ENCODE measurements at regions not wholly inside any gene's neighbourhood (a gene's known extent, or its start where the extent isn't known, plus 50 kb on each side); places are given as distances from the start of the nearest gene placed in this dataset.

DNA sequence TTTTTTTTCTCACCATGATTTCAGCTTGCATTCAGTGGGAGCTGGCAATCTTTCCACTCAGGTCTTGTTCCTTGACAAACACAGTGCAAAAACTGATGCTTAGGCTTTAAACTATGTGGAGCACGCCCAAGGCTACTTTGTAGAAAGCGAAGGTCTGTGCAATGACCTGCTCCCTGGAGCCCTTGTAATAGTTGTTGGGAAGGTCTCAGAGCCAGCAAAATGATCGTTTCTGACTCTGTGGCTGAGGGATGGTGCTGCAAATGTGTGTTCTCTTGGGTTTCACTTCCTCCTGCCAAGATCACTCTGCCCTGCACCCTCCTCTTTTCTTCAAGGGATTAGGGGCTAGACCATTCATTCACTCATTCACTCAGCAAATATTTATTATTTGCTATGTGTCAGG is 249.7 kb upstream of the MAP3K1 start:
- ATAC-seq = no peak
- no peak overlapping the region for H3K4me3 Mint-ChIP-seq
- H3K9me3 Mint-ChIP-seq (ENCODE audit: low read depth) = no peaks in the 10 kb centered on the region
- H3K36me3 Mint-ChIP-seq = no peaks in the 10 kb centered on the region
- CTCF ChIA-PET = interaction anchor here (0.5 to 1.5 kb wide), 2 partner anchors 12 to 166 kb away, joined by 3 to 4 read pairs; no protein-coding TSS in a partner anchor
- H3K27ac Mint-ChIP-seq = no peak overlapping the region
- H3K4me1 Mint-ChIP-seq = peaks cover 2% of the 10 kb centered on the region
- peaks cover 13% of the 10 kb centered on the region for H3K27me3 Mint-ChIP-seq
- no peak for DNase-seq

DNA sequence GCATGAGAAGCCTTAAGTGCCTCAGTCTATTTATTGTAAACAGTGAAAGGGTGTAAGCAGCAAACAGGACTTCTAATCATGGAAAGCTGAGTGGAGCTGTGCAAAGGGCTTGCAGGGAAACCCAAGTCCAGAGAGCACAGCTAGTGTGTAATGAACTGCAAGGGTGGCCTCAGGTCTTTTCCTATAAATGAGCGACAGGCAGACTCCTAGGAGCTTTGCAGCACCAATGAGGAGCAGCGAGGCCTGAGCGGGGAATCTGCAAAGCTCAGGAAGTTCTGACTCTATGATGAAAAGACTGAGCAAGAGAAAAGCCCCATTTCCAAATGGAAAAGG is 250.1 kb upstream of the MAP3K1 start:
- CTCF ChIA-PET = interaction anchor here (0.5 to 1.5 kb wide), 2 partner anchors 12 to 167 kb away, joined by 3 to 4 read pairs; no protein-coding TSS in a partner anchor
- H3K27me3 Mint-ChIP-seq = peaks cover 17% of the 10 kb centered on the region
- H3K4me3 Mint-ChIP-seq = no peak overlapping the region

DNA sequence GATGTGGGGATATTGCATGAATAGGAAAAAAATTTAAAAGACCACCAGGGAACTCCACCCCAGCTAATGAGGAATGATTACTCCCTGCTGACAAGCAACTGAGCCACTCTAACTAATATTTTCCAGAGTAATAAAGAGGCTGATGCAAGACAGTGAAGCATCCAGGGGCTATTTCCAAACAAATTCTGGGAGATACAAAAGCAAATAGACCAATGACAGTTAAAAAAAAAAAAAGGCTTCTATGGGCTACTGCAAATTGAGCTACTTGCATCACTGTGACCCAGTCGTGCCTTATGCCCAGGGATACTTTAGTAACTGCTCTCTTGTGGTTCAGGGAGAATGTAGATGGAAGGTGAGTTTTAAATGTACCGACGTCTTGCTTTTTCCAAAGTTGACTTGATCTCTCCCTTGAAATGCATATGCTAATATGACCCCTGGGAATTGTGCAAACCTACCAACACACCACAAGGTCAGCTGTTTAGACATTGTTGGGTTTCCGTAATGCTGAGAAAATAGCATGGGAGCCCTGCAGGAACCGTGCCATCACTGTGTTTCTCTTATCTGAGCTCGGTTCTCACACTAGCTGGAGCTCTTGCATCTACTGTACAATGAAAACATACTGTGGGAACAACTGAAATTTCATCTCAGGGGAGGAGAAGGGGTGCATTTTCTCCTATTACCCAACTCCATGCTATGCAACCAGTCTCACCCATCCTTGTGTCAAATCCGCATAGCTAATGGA is 250.6 kb upstream of the MAP3K1 start:
- ATAC-seq (no peak), DNase-seq (no peak)
- H3K4me3 Mint-ChIP-seq = no peak overlapping the region
- H3K27me3 Mint-ChIP-seq = peaks cover 20% of the 10 kb centered on the region
- no peaks in the 10 kb centered on the region for H3K36me3 Mint-ChIP-seq
- H3K27ac Mint-ChIP-seq = no peak overlapping the region
- H3K4me1 Mint-ChIP-seq = peaks cover 2% of the 10 kb centered on the region
- no peaks in the 10 kb centered on the region for H3K9me3 Mint-ChIP-seq (ENCODE audit: low read depth)
- CTCF ChIA-PET = interaction anchor here (1.5 kb wide), 1 partner anchor 13 kb away, joined by 4 read pairs; no protein-coding TSS in a partner anchor

More for the DNA sequence above, 250.1 kb upstream of the MAP3K1 start:
- H3K36me3 Mint-ChIP-seq = no peaks in the 10 kb centered on the region
- DNase-seq = no peak
- H3K27ac Mint-ChIP-seq = no peak overlapping the region
- no peak for ATAC-seq
- H3K9me3 Mint-ChIP-seq (ENCODE audit: low read depth) = no peaks in the 10 kb centered on the region
- peaks cover 2% of the 10 kb centered on the region for H3K4me1 Mint-ChIP-seq

DNA sequence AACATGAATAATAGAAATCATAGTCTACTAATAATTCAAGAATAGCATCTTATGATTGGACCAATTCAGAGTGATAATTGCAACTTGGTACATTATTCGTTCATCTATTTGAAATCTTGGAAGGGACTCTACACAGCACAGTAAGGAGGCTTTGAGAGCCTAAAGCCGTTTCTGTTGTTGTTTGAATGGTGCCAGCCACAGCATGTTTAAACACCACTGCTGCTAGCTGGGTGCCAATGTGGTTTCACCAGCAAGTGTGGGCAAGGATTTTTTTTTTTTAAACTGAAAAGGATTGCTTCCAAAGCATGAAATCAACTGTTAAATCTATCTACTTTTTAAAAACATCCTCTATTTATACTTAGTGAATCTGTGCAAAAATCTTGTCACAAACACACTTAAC is 253.9 kb upstream of the MAP3K1 start:
- DNase-seq (no peak), ATAC-seq (no peak)
- CTCF ChIA-PET = no interaction called here
- Mint-ChIP-seq H3K36me3 (no peaks in the 10 kb centered on the region), H3K4me3 (no peak overlapping the region), H3K4me1 (peaks cover 2% of the 10 kb centered on the region), H3K27me3 (peaks cover 37% of the 10 kb centered on the region), H3K9me3 (ENCODE audit: low read depth) (no peaks in the 10 kb centered on the region), H3K27ac (no peak overlapping the region)

DNA sequence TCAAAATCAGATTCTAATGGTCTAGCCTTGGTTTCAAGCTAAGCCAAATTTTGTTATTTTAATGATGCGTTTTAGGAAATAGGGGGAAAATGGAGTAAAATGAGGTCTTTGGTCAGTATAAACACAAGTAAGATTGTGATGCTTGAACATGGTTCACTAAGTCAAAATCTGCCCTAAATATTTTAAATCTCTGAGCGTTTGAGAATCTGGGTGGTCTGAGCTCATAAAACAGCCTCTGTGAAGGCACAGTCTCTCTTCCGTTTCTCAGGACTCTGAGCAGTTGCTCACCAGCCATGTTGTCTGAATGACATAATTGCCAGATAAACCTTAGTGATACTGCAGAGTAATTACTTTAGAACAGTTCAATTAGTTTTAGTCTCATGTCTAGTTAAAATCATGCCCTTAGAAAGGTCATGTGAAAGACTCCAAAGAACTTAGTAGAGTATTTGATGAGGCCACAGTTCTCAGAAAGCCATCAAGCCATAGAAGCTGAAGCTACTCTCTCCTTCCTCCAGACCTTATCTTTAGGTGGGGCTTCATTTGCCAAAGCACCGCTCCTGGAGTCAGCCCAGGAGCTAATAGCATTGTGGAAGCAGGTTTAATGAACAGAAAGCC is 257.1 kb upstream of the MAP3K1 start:
- no peak for ATAC-seq
- H3K4me1 Mint-ChIP-seq = no peaks in the 10 kb centered on the region
- H3K4me3 Mint-ChIP-seq = no peak overlapping the region
- no peak overlapping the region for H3K27ac Mint-ChIP-seq
- H3K36me3 Mint-ChIP-seq = no peaks in the 10 kb centered on the region
- CTCF ChIA-PET = no interaction called here
- DNase-seq = no peak
- H3K27me3 Mint-ChIP-seq = peaks cover 46% of the 10 kb centered on the region
- H3K9me3 Mint-ChIP-seq (ENCODE audit: low read depth) = no peaks in the 10 kb centered on the region

DNA sequence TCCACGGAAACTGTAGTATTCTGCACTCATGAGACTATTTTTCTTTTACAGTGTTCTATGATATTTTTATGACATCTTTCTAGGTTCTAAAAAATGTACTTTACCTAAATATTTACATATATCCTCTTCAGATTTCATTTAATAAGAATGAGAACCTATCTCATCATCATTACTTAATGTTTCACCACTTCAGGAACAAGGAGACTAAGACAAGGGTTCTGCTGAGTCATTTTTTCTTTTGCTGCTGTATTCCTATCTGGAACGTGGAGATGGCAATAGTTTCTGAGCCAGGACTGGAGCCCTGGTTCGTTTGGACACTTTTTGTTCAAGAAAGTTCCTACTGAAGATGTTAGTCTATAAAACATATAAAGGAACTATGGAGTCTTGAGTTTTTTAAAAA is 258.2 kb upstream of the MAP3K1 start:
- CTCF ChIA-PET = no interaction called here
- ATAC-seq (no peak), DNase-seq (no peak)
- no peaks in the 10 kb centered on the region for H3K36me3 Mint-ChIP-seq
- no peaks in the 10 kb centered on the region for H3K4me1 Mint-ChIP-seq
- H3K27ac Mint-ChIP-seq = no peak overlapping the region
- no peaks in the 10 kb centered on the region for H3K9me3 Mint-ChIP-seq (ENCODE audit: low read depth)
- peaks cover 48% of the 10 kb centered on the region for H3K27me3 Mint-ChIP-seq
- H3K4me3 Mint-ChIP-seq = no peak overlapping the region

DNA sequence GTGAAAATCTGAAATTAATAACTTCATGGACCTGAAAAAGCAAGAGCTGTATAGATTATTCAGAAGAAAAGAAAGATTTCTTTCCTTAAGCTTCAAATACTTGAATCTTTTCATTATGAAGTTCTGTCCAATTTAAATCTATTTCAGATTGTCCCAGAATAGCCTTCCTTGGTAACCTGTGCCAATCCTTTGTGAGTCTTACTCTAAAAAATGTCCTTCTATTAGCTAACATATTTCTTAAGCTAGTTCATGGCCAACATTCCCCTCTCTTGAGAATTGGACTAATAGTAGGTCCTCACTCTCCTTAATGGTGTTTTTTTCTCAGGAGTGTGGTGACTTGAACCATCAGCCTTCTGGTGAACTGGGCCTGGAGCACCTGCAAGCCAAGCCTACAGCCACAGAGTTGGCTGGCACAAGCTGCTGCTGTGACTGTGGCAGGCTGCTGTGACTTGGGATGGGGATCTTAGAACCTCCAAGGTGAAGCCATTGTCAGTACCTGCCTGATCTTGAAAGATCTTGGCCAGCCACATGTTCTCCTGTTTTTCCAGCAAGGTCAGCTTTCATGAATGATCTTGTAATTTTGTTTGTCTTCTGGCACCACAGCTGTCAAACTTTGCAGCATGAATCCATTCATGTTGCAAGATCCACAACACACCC is 262.6 kb upstream of the MAP3K1 start:
- Mint-ChIP-seq H3K9me3 (ENCODE audit: low read depth) (no peaks in the 10 kb centered on the region), H3K36me3 (no peaks in the 10 kb centered on the region), H3K4me3 (no peak overlapping the region), H3K27me3 (peaks cover 28% of the 10 kb centered on the region), H3K4me1 (no peaks in the 10 kb centered on the region), H3K27ac (no peak overlapping the region)
- DNase-seq = no peak
- no peak for ATAC-seq
- CTCF ChIA-PET = interaction anchor here (1.6 kb wide), 1 partner anchor 9 kb away, joined by 3 read pairs; no protein-coding TSS in a partner anchor

DNA sequence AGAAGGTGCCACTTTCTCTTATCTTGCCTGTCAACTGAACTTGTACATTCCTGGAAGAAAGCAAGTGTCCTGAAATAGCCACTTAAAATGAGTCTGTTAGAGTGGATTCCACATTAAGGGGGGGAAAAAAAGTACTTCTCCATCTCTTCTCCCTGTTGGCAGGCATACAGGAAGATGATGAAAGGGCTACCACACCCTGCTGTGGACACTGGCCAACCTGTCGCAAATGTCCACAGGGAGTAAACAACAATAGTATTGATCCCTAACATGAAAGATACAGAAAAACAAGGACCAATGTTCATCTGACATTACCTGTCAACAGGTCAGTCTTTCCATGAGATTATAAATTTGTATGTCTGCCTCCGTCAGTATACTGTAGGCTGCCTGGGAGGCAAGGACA is 265.1 kb upstream of the MAP3K1 start:
- DNase-seq (no peak), ATAC-seq (no peak)
- H3K4me3 Mint-ChIP-seq = no peak overlapping the region
- no peaks in the 10 kb centered on the region for H3K4me1 Mint-ChIP-seq
- no peaks in the 10 kb centered on the region for H3K9me3 Mint-ChIP-seq (ENCODE audit: low read depth)
- no peak overlapping the region for H3K27ac Mint-ChIP-seq
- no peaks in the 10 kb centered on the region for H3K36me3 Mint-ChIP-seq
- peaks cover 21% of the 10 kb centered on the region for H3K27me3 Mint-ChIP-seq
- CTCF ChIA-PET = no interaction called here

DNA sequence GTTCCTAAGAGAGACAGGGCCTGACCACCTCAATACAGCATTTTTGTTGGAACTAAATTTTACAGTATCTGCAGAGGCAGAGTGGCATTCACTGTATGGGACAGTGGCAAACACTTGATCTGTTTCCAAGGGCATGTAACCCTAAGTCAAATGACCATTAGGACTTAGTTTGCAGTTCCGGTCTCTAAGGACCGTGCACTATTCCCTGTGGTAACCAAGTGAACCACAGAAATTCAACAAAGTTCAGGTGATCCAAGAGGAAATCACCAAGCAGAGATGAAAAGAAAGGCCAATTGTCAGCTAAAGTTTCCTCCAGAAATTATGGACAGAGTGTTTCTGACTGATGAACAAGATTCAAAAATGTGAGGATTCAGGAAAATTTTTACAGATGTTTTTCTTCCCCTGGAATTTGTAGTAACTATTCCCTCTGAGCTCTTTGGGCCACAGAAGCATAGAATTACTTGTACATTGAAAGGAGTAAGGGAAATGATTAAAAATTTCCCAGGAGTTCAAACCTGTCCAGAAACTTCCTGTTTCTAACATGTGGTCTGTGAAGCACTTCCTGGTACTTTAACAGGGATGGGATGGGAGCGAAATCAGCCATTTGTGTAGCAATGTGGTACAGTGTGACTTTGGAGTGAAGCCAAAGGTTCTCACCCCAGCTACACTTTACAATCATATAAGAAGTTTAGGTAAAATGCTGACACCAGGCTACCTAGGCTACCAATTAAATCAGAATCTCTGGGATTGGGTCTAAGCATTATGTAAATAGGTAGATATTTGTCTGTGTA is 266.1 kb upstream of the MAP3K1 start:
- CTCF ChIA-PET = no interaction called here
- Mint-ChIP-seq H3K36me3 (no peaks in the 10 kb centered on the region), H3K4me3 (no peak overlapping the region), H3K27me3 (peaks cover 15% of the 10 kb centered on the region), H3K9me3 (ENCODE audit: low read depth) (no peaks in the 10 kb centered on the region), H3K4me1 (no peaks in the 10 kb centered on the region), H3K27ac (no peak overlapping the region)
- no peak for DNase-seq
- no peak for ATAC-seq

DNA sequence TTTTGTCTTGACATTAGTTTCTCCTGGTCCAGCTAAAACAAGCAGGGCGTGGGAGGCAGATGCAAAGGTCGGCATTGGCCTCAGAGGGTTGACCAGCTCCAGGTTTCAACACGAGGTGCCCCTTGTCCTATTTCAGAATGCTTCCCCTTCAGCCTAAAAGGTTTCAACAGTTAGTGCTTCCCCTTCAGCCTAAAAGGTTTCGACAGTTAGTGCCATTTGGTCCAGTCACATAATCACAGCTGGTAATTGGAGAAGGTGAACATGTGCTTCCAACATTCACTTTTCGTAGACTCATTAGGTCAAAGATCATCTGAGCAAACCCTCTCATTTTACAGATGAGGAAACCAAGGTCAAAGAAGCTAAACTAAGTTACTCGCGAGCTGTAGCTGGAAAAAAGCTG is 270.3 kb upstream of the MAP3K1 start:
- CTCF ChIA-PET = interaction anchor here (1.2 kb wide), 1 partner anchor 12 kb away, joined by 4 read pairs; no protein-coding TSS in a partner anchor
- no peaks in the 10 kb centered on the region for H3K9me3 Mint-ChIP-seq (ENCODE audit: low read depth)
- H3K4me1 Mint-ChIP-seq = no peaks in the 10 kb centered on the region
- no peak overlapping the region for H3K27ac Mint-ChIP-seq
- H3K4me3 Mint-ChIP-seq = no peak overlapping the region
- no peaks in the 10 kb centered on the region for H3K36me3 Mint-ChIP-seq
- no peak for DNase-seq
- no peak for ATAC-seq
- peaks cover 20% of the 10 kb centered on the region for H3K27me3 Mint-ChIP-seq

DNA sequence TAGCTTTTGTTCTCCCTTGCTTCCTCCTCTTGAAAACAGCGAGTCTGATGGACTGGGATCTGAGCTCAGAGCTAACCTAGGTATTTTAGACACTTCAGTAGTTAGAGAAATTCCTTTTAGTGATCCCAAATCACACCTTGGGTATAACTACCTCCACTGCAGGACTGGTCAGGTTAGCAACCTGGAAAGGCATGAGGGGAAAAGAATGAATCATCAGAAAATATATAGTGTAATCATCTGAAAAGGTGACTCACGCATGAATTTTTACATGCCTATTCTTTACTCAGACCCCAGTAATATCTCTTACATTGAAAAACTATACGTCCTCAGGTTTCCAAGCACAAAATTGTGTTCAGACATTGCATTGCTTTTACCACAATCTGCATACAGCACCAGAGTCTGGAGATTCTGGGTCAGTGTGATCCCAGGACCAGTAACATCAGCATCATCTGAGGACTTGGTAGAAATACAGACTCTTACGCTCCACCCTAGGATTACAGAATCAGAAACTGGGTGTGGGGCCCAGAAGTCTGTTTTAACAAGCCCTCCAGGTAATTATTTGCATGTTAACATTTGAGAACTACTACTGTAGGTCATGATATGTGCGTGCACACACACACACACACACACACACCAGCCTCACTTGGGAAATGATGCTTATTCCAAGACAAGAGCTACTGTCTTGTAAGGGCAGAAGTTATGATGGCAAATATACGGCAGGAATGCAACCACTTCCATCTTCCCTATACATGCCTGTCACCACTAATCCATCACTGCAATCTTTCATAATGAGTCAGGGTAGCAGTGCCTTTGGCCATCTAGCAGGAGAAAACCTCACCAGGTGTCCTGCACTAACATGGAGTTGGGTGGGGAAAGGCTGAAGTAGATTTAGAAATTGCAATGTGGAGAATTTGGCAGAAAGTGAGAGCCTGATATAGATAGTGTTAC is 271.6 kb upstream of the MAP3K1 start:
- Mint-ChIP-seq H3K4me1 (no peaks in the 10 kb centered on the region), H3K27ac (no peak overlapping the region), H3K36me3 (no peaks in the 10 kb centered on the region), H3K4me3 (no peak overlapping the region), H3K27me3 (peaks cover 21% of the 10 kb centered on the region), H3K9me3 (ENCODE audit: low read depth) (no peaks in the 10 kb centered on the region)
- ATAC-seq = no peak
- no peak for DNase-seq
- CTCF ChIA-PET = interaction anchor here (1.0 kb wide), 1 partner anchor 10 kb away, joined by 3 read pairs; no protein-coding TSS in a partner anchor

DNA sequence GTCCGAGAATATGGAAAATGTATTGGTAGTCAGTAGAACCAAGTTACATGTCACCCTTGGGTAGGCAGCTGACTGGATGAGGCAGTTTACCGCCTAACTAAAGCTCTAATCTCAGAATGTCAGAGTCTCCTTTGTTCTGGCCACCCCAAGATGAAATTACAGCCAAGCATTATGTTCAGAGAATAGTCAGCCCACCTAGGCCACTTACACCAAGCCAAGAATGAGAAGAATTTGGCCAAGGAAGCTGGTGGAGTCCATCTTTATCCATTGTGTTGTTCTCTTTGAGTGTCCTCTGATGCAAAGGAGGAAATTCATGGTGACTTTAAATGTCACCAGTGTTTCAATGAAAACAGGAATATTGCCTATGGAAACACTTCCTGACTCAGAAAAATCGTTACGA is 275.1 kb upstream of the MAP3K1 start:
- no peaks in the 10 kb centered on the region for H3K4me1 Mint-ChIP-seq
- CTCF ChIA-PET = no interaction called here
- H3K9me3 Mint-ChIP-seq (ENCODE audit: low read depth) = no peaks in the 10 kb centered on the region
- no peaks in the 10 kb centered on the region for H3K36me3 Mint-ChIP-seq
- no peak for ATAC-seq
- H3K27me3 Mint-ChIP-seq = peaks cover 17% of the 10 kb centered on the region
- H3K4me3 Mint-ChIP-seq = no peak overlapping the region
- H3K27ac Mint-ChIP-seq = no peak overlapping the region
- DNase-seq = no peak
